Neural progenitor cell (in vitro differentiated cells): ENCODE measurements at regions not wholly inside any gene's neighbourhood (a gene's known extent, or its start where the extent isn't known, plus 50 kb on each side); places are given as distances from the start of the nearest gene placed in this dataset.

Experiments used
- DNase-seq: peaks from one replicate; pipeline ENCODE4 v3.0.0-alpha.2; 2016; ENCODE audit warnings: low spot score
- H2AFZ ChIP-seq: fragments of 200-600 bp; sonication (generic); replicated peaks from 2 replicates; pipeline ENCODE4 v1.6.1; 2016; ENCODE audit warnings: antibody characterized with exemption
- H3F3A ChIP-seq: fragments of 200-600 bp; sonication (generic); 2 replicates; pipeline ENCODE4 v1.6.1; 2016; ENCODE audit warnings: antibody characterized with exemption, low read depth
- H3K27ac ChIP-seq: fragments of 200-600 bp; sonication (generic); 2 replicates; pipeline ENCODE4 v1.5.1; 2016; ENCODE audit warnings: mild to moderate bottlenecking
- H3K27me3 ChIP-seq: fragments of 200-600 bp; sonication (generic); 2 replicates; pipeline ENCODE4 v1.6.1; 2016; ENCODE audit warnings: mild to moderate bottlenecking, moderate library complexity
- H3K36me3 ChIP-seq: fragments of 200-600 bp; sonication (generic); 2 replicates; pipeline ENCODE4 v1.5.1; 2016
- H3K4me1 ChIP-seq: fragments of 200-600 bp; sonication (generic); 2 replicates; pipeline ENCODE4 v1.6.1; 2016; ENCODE audit warnings: mixed run types
- H3K4me2 ChIP-seq: fragments of 200-600 bp; sonication (generic); 2 replicates; pipeline ENCODE4 v1.6.1; 2016
- H3K4me3 ChIP-seq: fragments of 200-600 bp; sonication (generic); 2 replicates; pipeline ENCODE4 v1.5.1; 2016
- H3K79me2 ChIP-seq: fragments of 200-600 bp; sonication (generic); 2 replicates; pipeline ENCODE4 v1.6.1; 2016; ENCODE audit warnings: low read depth
- H3K9ac ChIP-seq: fragments of 200-600 bp; sonication (generic); 2 replicates; pipeline ENCODE4 v1.6.1; 2016
- H3K9me3 ChIP-seq: fragments of 200-600 bp; sonication (generic); 2 replicates; pipeline ENCODE4 v1.5.1; 2016; ENCODE audit warnings: low read depth
- H4K20me1 ChIP-seq: fragments of 200-600 bp; sonication (generic); 2 replicates; pipeline ENCODE4 v1.6.1; 2016; ENCODE audit warnings: low read depth
- H3K27ac Mint-ChIP-seq: 3 replicates; pipeline ENCODE4 v1.8.0; 2021; ENCODE audit warnings: mixed read lengths
- H3K27me3 Mint-ChIP-seq: 2 replicates; pipeline ENCODE4 v1.8.0; 2022; ENCODE audit warnings: low read depth, mild to moderate bottlenecking, inconsistent platforms, moderate library complexity, mixed read lengths; ENCODE audit not compliant: insufficient read depth
- H3K36me3 Mint-ChIP-seq: 3 replicates; pipeline ENCODE4 v1.8.0; 2021; ENCODE audit warnings: mixed read lengths
- H3K4me1 Mint-ChIP-seq: 3 replicates; pipeline ENCODE4 v1.8.0; 2021; ENCODE audit warnings: mixed read lengths
- H3K4me3 Mint-ChIP-seq: 3 replicates; pipeline ENCODE4 v1.8.0; 2021; ENCODE audit warnings: mild to moderate bottlenecking, moderate library complexity, mixed read lengths
- H3K9me3 Mint-ChIP-seq: 3 replicates; pipeline ENCODE4 v1.8.0; 2020; ENCODE audit warnings: mixed read lengths
- CTCF ChIP-seq: fragments of 200-600 bp; sonication (generic); IDR thresholded peaks from 2 replicates; pipeline ENCODE4 v1.5.1; 2017; ENCODE audit warnings: antibody characterized with exemption, mild to moderate bottlenecking
- EZH2 ChIP-seq: fragments of 200-600 bp; sonication (generic); IDR thresholded peaks from 2 replicates; pipeline ENCODE4 v1.6.1; 2017; ENCODE audit warnings: antibody characterized with exemption, mild to moderate bottlenecking, moderate library complexity
- EZH2phosphoT487 ChIP-seq: fragments of 200-600 bp; sonication (generic); IDR thresholded peaks from 2 replicates; pipeline ENCODE4 v1.6.1; 2017; ENCODE audit warnings: antibody characterized with exemption

- no peak overlapping the region for H3K4me3 Mint-ChIP-seq
- Histone ChIP-seq H3K36me3 (no peaks in the 10 kb centered on the region), H3K4me3 (no peak overlapping the region), H3K4me1 (peaks cover 10% of the 10 kb centered on the region), H3F3A (peaks cover 5% of the 10 kb centered on the region), H3K27ac (no peak overlapping the region), H3K27me3 (no peaks in the 10 kb centered on the region), H2AFZ (no peak overlapping the region), H3K4me2 (no peak overlapping the region), H3K79me2 (no peaks in the 10 kb centered on the region), H3K9me3 (no peaks in the 10 kb centered on the region), H4K20me1 (no peaks in the 10 kb centered on the region), H3K9ac (no peak overlapping the region)
- peaks cover 9% of the 10 kb centered on the region for H3K27me3 Mint-ChIP-seq
- H3K27ac Mint-ChIP-seq = no peak overlapping the region
- no peaks in the 10 kb centered on the region for H3K9me3 Mint-ChIP-seq
- DNase-seq = no peak
- H3K36me3 Mint-ChIP-seq = peaks cover 2% of the 10 kb centered on the region
- TF ChIP-seq CTCF (no peak), EZH2 (no peak), EZH2phosphoT487 (no peak)
- H3K4me1 Mint-ChIP-seq = peaks cover 39% of the 10 kb centered on the region
Observed at GRCh38 chr22:26796785-26797184, 139.4 kb downstream of the MIAT start.

GRCh38 chr22:26797910-26798309 is 140.5 kb downstream of the MIAT start:
- H3K36me3 Mint-ChIP-seq = peaks cover 2% of the 10 kb centered on the region

GRCh38 chr22:26798462-26799065 is 141.2 kb downstream of the MIAT start:
- TF ChIP-seq EZH2 (no peak), EZH2phosphoT487 (no peak), CTCF (no peak)
- no peaks in the 10 kb centered on the region for H3K9me3 Mint-ChIP-seq
- H3K4me3 ChIP-seq = no peak overlapping the region
- peaks cover 10% of the 10 kb centered on the region for H3K4me1 ChIP-seq
- DNase-seq = no peak
- no peak overlapping the region for H2AFZ ChIP-seq
- H3K4me1 Mint-ChIP-seq = peaks cover 39% of the 10 kb centered on the region
- H3F3A ChIP-seq = peaks cover 5% of the 10 kb centered on the region
- peaks cover 2% of the 10 kb centered on the region for H3K36me3 Mint-ChIP-seq
- H3K27ac ChIP-seq = no peak overlapping the region
- no peaks in the 10 kb centered on the region for H3K9me3 ChIP-seq
- no peaks in the 10 kb centered on the region for H3K27me3 ChIP-seq
- no peak overlapping the region for H3K4me2 ChIP-seq
- H3K27me3 Mint-ChIP-seq = peaks cover 9% of the 10 kb centered on the region
- H4K20me1 ChIP-seq = no peaks in the 10 kb centered on the region
- H3K36me3 ChIP-seq = no peaks in the 10 kb centered on the region
- H3K9ac ChIP-seq = no peak overlapping the region
- H3K4me3 Mint-ChIP-seq = no peak overlapping the region
- H3K27ac Mint-ChIP-seq = peak overlapping the region; percentile 18
- no peaks in the 10 kb centered on the region for H3K79me2 ChIP-seq

More at GRCh38 chr22:26797910-26798309, 140.5 kb downstream of the MIAT start:
- H3K27ac Mint-ChIP-seq = no peak overlapping the region
- H3K4me1 Mint-ChIP-seq = peaks cover 39% of the 10 kb centered on the region
- Histone ChIP-seq H4K20me1 (no peaks in the 10 kb centered on the region), H3K36me3 (no peaks in the 10 kb centered on the region), H3K9me3 (no peaks in the 10 kb centered on the region), H2AFZ (no peak overlapping the region), H3K79me2 (no peaks in the 10 kb centered on the region), H3K27ac (no peak overlapping the region), H3K4me3 (no peak overlapping the region), H3K9ac (no peak overlapping the region), H3K4me1 (peaks cover 10% of the 10 kb centered on the region), H3K4me2 (no peak overlapping the region), H3K27me3 (no peaks in the 10 kb centered on the region), H3F3A (peaks cover 5% of the 10 kb centered on the region)
- peak; percentile 36 for DNase-seq
- no peak overlapping the region for H3K4me3 Mint-ChIP-seq
- peaks cover 9% of the 10 kb centered on the region for H3K27me3 Mint-ChIP-seq
- TF ChIP-seq EZH2 = no peak
- no peak for TF ChIP-seq EZH2phosphoT487
- TF ChIP-seq CTCF = peak; percentile 41
- no peaks in the 10 kb centered on the region for H3K9me3 Mint-ChIP-seq
